ENCODE measurements at regions not wholly inside any gene's neighbourhood (a gene's known extent, or its start where the extent isn't known, plus 50 kb on each side); places are given as distances from the start of the nearest gene placed in this dataset.

- no peaks in the 10 kb centered on the region for H3K27me3 ChIP-seq (replicated peaks in 1 of 4; ENCODE audit: control insufficient read depth in 3 of 4, extremely low read depth in 1 of 4, insufficient read depth in 3 of 4, low read length in 3 of 4)
- H3K18ac ChIP-seq (ENCODE audit: extremely low read depth, low read length): no peak overlapping the region
- no peak overlapping the region for H2AFZ ChIP-seq (ENCODE audit: low read length)
- no peaks in the 10 kb centered on the region for H3K36me3 ChIP-seq (ENCODE audit: control insufficient read depth in 2 of 4, insufficient read depth in 4 of 4, low read length in 3 of 4)
- H2AK5ac ChIP-seq (ENCODE audit: low read depth, low read length): no peak overlapping the region
- H3K9me3 ChIP-seq (ENCODE audit: insufficient read depth in 2 of 2, low read depth in 1 of 2, low read length in 1 of 2): no peaks in the 10 kb centered on the region
- DNase-seq (ENCODE audit: low read depth in 1 of 2, low spot score in 2 of 2): no peak
- no peak overlapping the region for H3K27ac ChIP-seq (ENCODE audit: low read depth, low read length)
- H3K4ac ChIP-seq (replicated peaks; ENCODE audit: insufficient read length, low read depth, low read length): no peak overlapping the region
- CTCF ChIA-PET (ENCODE audit: partially characterized antibody): interaction anchor here (1.2 kb wide), 1 partner anchor 11 kb away, joined by 3 read pairs; no protein-coding TSS in a partner anchor
- no peaks in the 10 kb centered on the region for H3K79me2 ChIP-seq (ENCODE audit: control insufficient read depth in 1 of 2, insufficient read depth in 2 of 2, low read length in 2 of 2)
- no peaks in the 10 kb centered on the region for H4K20me1 ChIP-seq (replicated peaks in 1 of 2; ENCODE audit: control insufficient read depth in 1 of 2, insufficient read depth in 2 of 2, low read length in 2 of 2)
- H3K23ac ChIP-seq (ENCODE audit: insufficient read length): no peak overlapping the region
- H3K4me2 ChIP-seq (ENCODE audit: insufficient read depth in 1 of 2, low read depth in 2 of 2, low read length in 2 of 2): no peak overlapping the region
- H2BK20ac ChIP-seq (ENCODE audit: low read length): no peak overlapping the region
- POLR2A ChIA-PET (ENCODE audit: partially characterized antibody): no interaction called here
- no peaks in the 10 kb centered on the region for H3K23me2 ChIP-seq (ENCODE audit: low read depth, low read length)
- H4K5ac ChIP-seq (ENCODE audit: insufficient read length, low read depth, low read length): no peak overlapping the region
- no peak overlapping the region for H3K14ac ChIP-seq (ENCODE audit: insufficient read length)
- no peak overlapping the region for H2BK5ac ChIP-seq (ENCODE audit: low read depth, low read length)
- H2BK12ac ChIP-seq (ENCODE audit: low read depth, low read length): no peak overlapping the region
- whole genome bisulfite sequencing, 2 experiments (ENCODE audit: extremely low coverage in 1 of 2, insufficient coverage in 1 of 2, insufficient read length in 1 of 2, insufficient replicate concordance in 2 of 2, low coverage in 1 of 2, low lambda C conversion rate in 2 of 2, missing lambda C conversion rate in 1 of 2): 93% methylated on average over 1 of the region's 1 CpG; no CpG with 5 or more reads in 1 of the 2 experiments
- no peaks in the 10 kb centered on the region for H3K79me1 ChIP-seq (ENCODE audit: low read depth, low read length)
- H3K56ac ChIP-seq (replicated peaks; ENCODE audit: insufficient read length, low read depth, low read length): no peak overlapping the region
- H2BK120ac ChIP-seq (replicated peaks; ENCODE audit: low read depth, low read length): no peak overlapping the region
- H3K4me1 ChIP-seq (replicated peaks in 1 of 4; ENCODE audit: control insufficient read depth in 3 of 4, insufficient read depth in 4 of 4, low read length in 3 of 4): no peaks in the 10 kb centered on the region
- H2BK15ac ChIP-seq (ENCODE audit: low read length): no peak overlapping the region
- no peak overlapping the region for H4K8ac ChIP-seq (ENCODE audit: extremely low read depth, insufficient read depth, low read length)
- H4K91ac ChIP-seq (replicated peaks; ENCODE audit: insufficient read length, low read length): no peak overlapping the region
- H3K9ac ChIP-seq (replicated peaks in 1 of 4; ENCODE audit: extremely low read depth in 1 of 4, low read depth in 3 of 4, low read length in 3 of 4): no peak overlapping the region
- no peak overlapping the region for H3K4me3 ChIP-seq (ENCODE audit: extremely low read depth in 1 of 4, insufficient read depth in 2 of 4, low read depth in 3 of 4, low read length in 4 of 4)
- FAIRE-seq: no peak
- no peak for TF ChIP-seq EGR1 (IDR thresholded peaks at IDR 0.05; ENCODE audit: borderline replicate concordance, low read depth, low read length)
- TF ChIP-seq BRCA1 (IDR thresholded peaks at IDR 0.05; ENCODE audit: low read depth, low read length): no peak
- TF ChIP-seq CBX5 (IDR thresholded peaks at IDR 0.05; ENCODE audit: low read depth, low read length): no peak
- no peak for TF ChIP-seq NANOG (IDR thresholded peaks at IDR 0.05; ENCODE audit: insufficient read depth, low read depth, low read length, poor library complexity, severe bottlenecking)
Measured at GRCh38 chr5:30453168-30453567, 740.3 kb upstream of the CDH6 start.

Data from H1 (cell line).